Endothelial cell of umbilical vein (primary cell): ENCODE measurements at regions not wholly inside any gene's neighbourhood (a gene's known extent, or its start where the extent isn't known, plus 50 kb on each side); places are given as distances from the start of the nearest gene placed in this dataset.

Source experiments
- BruUV-seq: library from RNA; stranded (reverse); fragments of 400-500 nt; replicated peaks from 2 replicates; lab custom pipeline; 2021; lab: Mats Ljungman, UMichigan
- CTCF ChIA-PET: fragments of 300-600, 350-600 bp; sonication (Branson Sonifier 250); formaldehyde crosslinking; loops from one replicate; lab custom pipeline; 2021; ENCODE audit warnings: antibody characterized with exemption, inconsistent platforms; lab: Charles Lee
- POLR2A ChIA-PET: fragments of 300-600, 350-600 bp; sonication (Branson Sonifier 250); formaldehyde crosslinking; loops from one replicate; lab custom pipeline; 2021; ENCODE audit warnings: antibody characterized with exemption, inconsistent platforms; lab: Charles Lee
- DNase-seq: peaks from one replicate; pipeline ENCODE4 v3.0.0-alpha.2; 2011; ENCODE audit warnings: low read depth, low spot score
- FAIRE-seq: peaks from 2 replicates; lab custom pipeline; 2011; peaks lifted over from hg19 to GRCh38; lab: Jason Lieb, UNC
- H2AFZ ChIP-seq: 2 replicates; pipeline ENCODE4 v1.6.0; 2012; ENCODE audit warnings: low read depth, low read length, control low read depth, inconsistent platforms
- H3K27ac ChIP-seq: 2 replicates; pipeline ENCODE4 v1.5.1; 2011; ENCODE audit warnings: low read depth, mild to moderate bottlenecking, control low read depth, low read length, moderate library complexity; ENCODE audit not compliant: insufficient read depth
- H3K27me3 ChIP-seq, 2 experiments: 2 replicates each; pipeline versions ENCODE4 v1.6.0 to v1.6.1; 2011; ENCODE audit warnings: low read length in 2 of 2, mixed read lengths in 1 of 2; ENCODE audit not compliant: control insufficient read depth in 2 of 2, insufficient read depth in 2 of 2
- H3K36me3 ChIP-seq, 2 experiments: 2 replicates in 1 of 2; 3 replicates in 1 of 2; pipeline ENCODE4 v1.5.1; 2011; ENCODE audit warnings: low read length in 2 of 2, mild to moderate bottlenecking in 1 of 2, moderate library complexity in 1 of 2; ENCODE audit not compliant: control insufficient read depth in 2 of 2, insufficient read depth in 2 of 2; ENCODE audit errors: extremely low read depth in 1 of 2
- H3K4me1 ChIP-seq: 3 replicates; pipeline ENCODE4 v1.5.1; 2011; ENCODE audit warnings: mild to moderate bottlenecking, low read length; ENCODE audit not compliant: control insufficient read depth, insufficient read depth; ENCODE audit errors: extremely low read depth
- H3K4me2 ChIP-seq: 2 replicates; pipeline ENCODE4 v1.6.1; 2011; ENCODE audit warnings: low read length, control low read depth, mixed read lengths; ENCODE audit not compliant: insufficient read depth
- H3K4me3 ChIP-seq, 3 experiments: fragments of 200-600 bp in 1 of 3; sonication (generic), shearing (Covaris generic) in 1 of 3; replicated peaks in 1 of 3; 2 replicates each; pipeline ENCODE4 v1.5.1; 2011 to 2016; ENCODE audit warnings: control low read depth in 3 of 3, low read length in 3 of 3, mild to moderate bottlenecking in 2 of 3, inconsistent platforms in 1 of 3, low read depth in 1 of 3, moderate library complexity in 1 of 3; ENCODE audit not compliant: insufficient read depth in 1 of 3
- H3K79me2 ChIP-seq: 2 replicates; pipeline ENCODE4 v1.6.0; 2012; ENCODE audit warnings: low read length, inconsistent platforms; ENCODE audit not compliant: control insufficient read depth, insufficient read depth
- H3K9ac ChIP-seq: replicated peaks from 2 replicates; pipeline ENCODE3; 2011; ENCODE audit warnings: low read length, control low read depth; ENCODE audit not compliant: insufficient read depth; ENCODE audit errors: extremely low read depth
- H3K9me1 ChIP-seq: replicated peaks from 3 replicates; pipeline ENCODE4 v1.6.0; 2011; ENCODE audit warnings: mild to moderate bottlenecking, low read length; ENCODE audit not compliant: control insufficient read depth, insufficient read depth; ENCODE audit errors: extremely low read depth
- H3K9me3 ChIP-seq: replicated peaks from 2 replicates; pipeline ENCODE4 v1.5.1; 2012; ENCODE audit warnings: low read length, inconsistent platforms; ENCODE audit not compliant: control insufficient read depth, insufficient read depth
- H4K20me1 ChIP-seq: replicated peaks from 2 replicates; pipeline ENCODE3; 2011; ENCODE audit warnings: mild to moderate bottlenecking, low read length; ENCODE audit not compliant: control insufficient read depth, insufficient read depth; ENCODE audit errors: extremely low read depth
- CTCF ChIP-seq, 2 donors: IDR thresholded peaks; 1 replicate in 1 of 2; 2 replicates in 1 of 2; pipeline ENCODE4 v1.5.1; 2011; ENCODE audit warnings: low read length in 2 of 2, mild to moderate bottlenecking in 2 of 2, moderate library complexity in 2 of 2, control low read depth in 1 of 2, inconsistent platforms in 1 of 2, low read depth in 1 of 2; ENCODE audit not compliant: insufficient read depth in 1 of 2; ENCODE audit errors: extremely low read depth in 1 of 2
- FOS ChIP-seq: IDR thresholded peaks from 2 replicates; pipeline ENCODE4 v1.6.1; 2011; ENCODE audit warnings: mild to moderate bottlenecking, low read length, moderate library complexity, borderline replicate concordance; ENCODE audit not compliant: insufficient read depth
- GATA2 ChIP-seq: IDR thresholded peaks from 2 replicates; pipeline ENCODE4 v1.7.0; 2011; ENCODE audit warnings: low read depth, mild to moderate bottlenecking, moderate library complexity, mixed read lengths, low read length; ENCODE audit not compliant: insufficient read length, insufficient read depth
- JUN ChIP-seq: IDR thresholded peaks from 2 replicates; pipeline ENCODE4 v1.6.1; 2011; ENCODE audit warnings: borderline replicate concordance, low read depth; ENCODE audit not compliant: insufficient read length, insufficient read depth
- MAX ChIP-seq: IDR thresholded peaks from 2 replicates; pipeline ENCODE4 v1.6.1; 2011; ENCODE audit not compliant: insufficient read depth, insufficient read length
- POLR2A ChIP-seq: IDR thresholded peaks from 2 replicates; pipeline ENCODE4 v1.6.1; 2012; ENCODE audit warnings: low read depth, mild to moderate bottlenecking, control low read depth, low read length
- dilution Hi-C: fragments of 300-500 bp; cut with MboI; formaldehyde crosslinking; loops from one replicate; pipeline ENCODE4 v1.15.0; 2019; ENCODE audit warnings: low sequenced_read_pairs; ENCODE audit not compliant: extremely low pct_ligation_motif_present
- intact Hi-C: fragments of 100-400 bp; cut with micrococcal nuclease; formaldehyde crosslinking; loops from one replicate; pipeline ENCODE4 v1.10.0; 2022

DNA sequence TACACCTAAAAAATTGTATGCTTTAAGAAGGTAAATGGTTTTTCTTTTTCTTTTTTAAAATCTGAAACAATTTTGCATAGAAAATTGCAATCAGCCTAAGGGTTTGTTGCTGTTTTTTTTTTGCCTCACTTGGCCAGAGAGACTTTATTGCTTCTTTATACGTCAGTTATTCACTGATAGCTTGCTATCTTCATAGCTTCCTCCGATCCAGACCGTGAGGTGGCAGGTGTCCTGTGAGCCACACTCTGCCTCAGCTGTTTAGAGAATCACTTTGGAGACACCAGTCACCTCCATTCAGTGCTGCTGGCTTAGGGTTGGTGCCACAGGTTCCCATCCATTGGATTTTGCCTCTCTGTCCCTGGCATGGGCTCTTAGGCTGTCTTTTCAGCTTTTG is 68.0 kb downstream of the HHEX start:
- Histone ChIP-seq H3K9me1 (no peaks in the 10 kb centered on the region), H2AFZ (peak overlapping the region; percentile 31), H3K4me2 (peak overlapping the region; percentile 90), H3K36me3 (no peaks in the 10 kb centered on the region), H4K20me1 (no peaks in the 10 kb centered on the region), H3K27me3 (no peaks in the 10 kb centered on the region), H3K4me1 (peaks cover 46% of the 10 kb centered on the region), H3K9me3 (no peaks in the 10 kb centered on the region), H3K79me2 (no peaks in the 10 kb centered on the region), H3K9ac (no peak overlapping the region), H3K4me3 (no peak overlapping the region), H3K27ac (peak overlapping the region; percentile 98)
- BruUV-seq, result no TSS peak
- CTCF ChIA-PET, result interaction anchor here (1.4 to 3.8 kb wide), 5 partner anchors 59 to 183 kb away, joined by 4 to 28 read pairs (median 10); partner anchors contain the start of genes HHEX and IDE
- DNase-seq (no peak), FAIRE-seq (no peak)
- intact Hi-C loops (loop anchor here (2.0 to 5.0 kb wide), 3 partner anchors 59 to 165 kb away; partner anchors contain the start of gene KIF11), dilution Hi-C loops (no loop called here)
- POLR2A ChIA-PET, result interaction anchor here (1.3 to 2.3 kb wide), 2 partner anchors 64 to 68 kb away, joined by 3 to 12 read pairs; partner anchors contain the start of gene HHEX
- no peak for TF ChIP-seq CTCF (IDR thresholded peaks at IDR 0.05; ENCODE audit: extremely low read depth in 1 of 2, insufficient read depth in 1 of 2, low read depth in 1 of 2, low read length in 2 of 2)
- no peak for TF ChIP-seq POLR2A
- TF ChIP-seq MAX, result no peak
- no peak for TF ChIP-seq GATA2
- no peak for TF ChIP-seq FOS
- TF ChIP-seq JUN, result no peak
